GM19351 (cell line): ENCODE measurements at regions not wholly inside any gene's neighbourhood (a gene's known extent, or its start where the extent isn't known, plus 50 kb on each side); places are given as distances from the start of the nearest gene placed in this dataset.
A peak's percentile ranks its signal among the peaks of the same experiment; 100 is the strongest.

ENCODE experiments used
- ATAC-seq: cut with Tn5 transposase; IDR thresholded peaks from one replicate; pipeline ENCODE4 v1.9.1; 2021; ENCODE audit warnings: mild to moderate bottlenecking, moderate library complexity; ENCODE audit not compliant: unreplicated experiment

- ATAC-seq, result no peak
Observed at GRCh38 chr13:91111476-91112200, 235.8 kb upstream of the MIR17HG start.

GRCh38 chr13:91112201-91112923, 235.1 kb upstream of the MIR17HG start:
- ATAC-seq, result no peak

- ATAC-seq, result no peak
Observed at GRCh38 chr13:91112924-91113277, 234.6 kb upstream of the MIR17HG start.

- ATAC-seq, result no peak
Observed at GRCh38 chr13:91115776-91116175, 231.7 kb upstream of the MIR17HG start.

GRCh38 chr13:91117351-91117750, 230.1 kb upstream of the MIR17HG start:
- ATAC-seq, result no peak

- ATAC-seq, result peak; percentile 57
Observed at GRCh38 chr13:91119643-91120042, 227.8 kb upstream of the MIR17HG start.

GRCh38 chr13:91122766-91123165, 224.7 kb upstream of the MIR17HG start:
- ATAC-seq, result no peak

- peak; percentile 47 for ATAC-seq
Observed at GRCh38 chr13:91123456-91124127, 223.9 kb upstream of the MIR17HG start.

- ATAC-seq, result no peak
Observed at GRCh38 chr13:91126806-91127205, 220.7 kb upstream of the MIR17HG start.

- ATAC-seq, result no peak
Observed at GRCh38 chr13:91127995-91128394, 219.5 kb upstream of the MIR17HG start.

- ATAC-seq, result no peak
Observed at GRCh38 chr13:91132381-91132780, 215.1 kb upstream of the MIR17HG start.

- ATAC-seq, result no peak
Observed at GRCh38 chr13:91132786-91133185, 214.7 kb upstream of the MIR17HG start.

GRCh38 chr13:91133941-91134802, 213.3 kb upstream of the MIR17HG start:
- peak; percentile 80 for ATAC-seq

- ATAC-seq, result peak; percentile 13
Observed at GRCh38 chr13:91134803-91135184, 212.7 kb upstream of the MIR17HG start.

- ATAC-seq, result no peak
Observed at GRCh38 chr13:91135376-91135775, 212.1 kb upstream of the MIR17HG start.

- no peak for ATAC-seq
Observed at GRCh38 chr13:91135968-91136367, 211.5 kb upstream of the MIR17HG start.

GRCh38 chr13:91136806-91137205, 210.7 kb upstream of the MIR17HG start:
- no peak for ATAC-seq

GRCh38 chr13:91139232-91139631, 208.3 kb upstream of the MIR17HG start:
- no peak for ATAC-seq

- no peak for ATAC-seq
Observed at GRCh38 chr13:91141543-91142061, 205.9 kb upstream of the MIR17HG start.

GRCh38 chr13:91142572-91142971, 204.9 kb upstream of the MIR17HG start:
- ATAC-seq, result no peak

- ATAC-seq, result no peak
Observed at GRCh38 chr13:91144054-91144453, 203.4 kb upstream of the MIR17HG start.
